Stimulated activated naive CD8-positive, alpha-beta T cell treated with anti-CD3 and anti-CD28 coated beads, Interleukin-15, Interleukin-2, amounts not matched to agents 100 U/mL and 50 U/mL, for 24 hours (primary cell): ENCODE measurements at regions not wholly inside any gene's neighbourhood (a gene's known extent, or its start where the extent isn't known, plus 50 kb on each side); places are given as distances from the start of the nearest gene placed in this dataset.
"Not testable (repeated sequence)": the region's sequence is repeated elsewhere in the genome, so short reads cannot be mapped to it uniquely, and the experiment has no call there.

Experiments used
- ATAC-seq: fragments of 150-1000 bp; cut with Tn5 transposase; one replicate; pipeline ENCODE4 v1.10.0; 2021
- DNase-seq: peaks from one replicate; pipeline ENCODE4 v3.0.0; 2021

GRCh38 chr10:91088300-91089140 is 131.9 kb upstream of the PCGF5 start:
- DNase-seq (no peak), ATAC-seq (peak; percentile 61)

GRCh38 chr10:91090761-91091529 is 129.5 kb upstream of the PCGF5 start:
- ATAC-seq (no peak), DNase-seq (no peak)

- ATAC-seq (no peak), DNase-seq (no peak)
These were observed 128.7 kb upstream of the PCGF5 start for GRCh38 chr10:91091780-91092179.

- DNase-seq, result no peak
- ATAC-seq, result peak; percentile 49
These were observed 124.2 kb upstream of the PCGF5 start for GRCh38 chr10:91096274-91096673.

- no peak for DNase-seq
- no peak for ATAC-seq
These were observed 123.2 kb upstream of the PCGF5 start for GRCh38 chr10:91097313-91097712.

GRCh38 chr10:91098021-91098420 is 122.4 kb upstream of the PCGF5 start:
- ATAC-seq, DNase-seq: not testable (repeated sequence)

- no peak for ATAC-seq
These were observed 116.9 kb upstream of the PCGF5 start for GRCh38 chr10:91103384-91104192.

GRCh38 chr10:91104193-91105041 is 116.0 kb upstream of the PCGF5 start:
- DNase-seq (no peak), ATAC-seq (no peak)

More at GRCh38 chr10:91103384-91104192, 116.9 kb upstream of the PCGF5 start:
- DNase-seq, result no peak

GRCh38 chr10:91105269-91105668 is 115.2 kb upstream of the PCGF5 start:
- ATAC-seq (no peak), DNase-seq (no peak)

- ATAC-seq, result no peak
- no peak for DNase-seq
These were observed 111.6 kb upstream of the PCGF5 start for GRCh38 chr10:91108820-91109219.

- no peak for DNase-seq
These were observed 109.4 kb upstream of the PCGF5 start for GRCh38 chr10:91111060-91111459.

GRCh38 chr10:91115618-91116390 is 104.7 kb upstream of the PCGF5 start:
- ATAC-seq (no peak), DNase-seq (no peak)

More at GRCh38 chr10:91111060-91111459, 109.4 kb upstream of the PCGF5 start:
- no peak for ATAC-seq

- ATAC-seq (no peak), DNase-seq (no peak)
These were observed 103.0 kb upstream of the PCGF5 start for GRCh38 chr10:91117505-91117904.

GRCh38 chr10:91120348-91120747 is 100.1 kb upstream of the PCGF5 start:
- DNase-seq, result no peak
- ATAC-seq, result peak; percentile 32

- DNase-seq (no peak), ATAC-seq (no peak)
These were observed 97.2 kb upstream of the PCGF5 start for GRCh38 chr10:91123261-91123660.

GRCh38 chr10:91124016-91124415 is 96.4 kb upstream of the PCGF5 start:
- ATAC-seq (no peak), DNase-seq (no peak)

- DNase-seq, result no peak
- no peak for ATAC-seq
These were observed 94.0 kb upstream of the PCGF5 start for GRCh38 chr10:91126471-91126870.

- DNase-seq (no peak), ATAC-seq (no peak)
These were observed 93.0 kb upstream of the PCGF5 start for GRCh38 chr10:91127341-91128082.

- ATAC-seq (no peak), DNase-seq (no peak)
These were observed 85.3 kb upstream of the PCGF5 start for GRCh38 chr10:91135113-91135512.
